ENCODE measurements at regions not wholly inside any gene's neighbourhood (a gene's known extent, or its start where the extent isn't known, plus 50 kb on each side); places are given as distances from the start of the nearest gene placed in this dataset.
"Not testable (repeated sequence)": the region's sequence is repeated elsewhere in the genome, so short reads cannot be mapped to it uniquely, and the experiment has no call there.

DNA sequence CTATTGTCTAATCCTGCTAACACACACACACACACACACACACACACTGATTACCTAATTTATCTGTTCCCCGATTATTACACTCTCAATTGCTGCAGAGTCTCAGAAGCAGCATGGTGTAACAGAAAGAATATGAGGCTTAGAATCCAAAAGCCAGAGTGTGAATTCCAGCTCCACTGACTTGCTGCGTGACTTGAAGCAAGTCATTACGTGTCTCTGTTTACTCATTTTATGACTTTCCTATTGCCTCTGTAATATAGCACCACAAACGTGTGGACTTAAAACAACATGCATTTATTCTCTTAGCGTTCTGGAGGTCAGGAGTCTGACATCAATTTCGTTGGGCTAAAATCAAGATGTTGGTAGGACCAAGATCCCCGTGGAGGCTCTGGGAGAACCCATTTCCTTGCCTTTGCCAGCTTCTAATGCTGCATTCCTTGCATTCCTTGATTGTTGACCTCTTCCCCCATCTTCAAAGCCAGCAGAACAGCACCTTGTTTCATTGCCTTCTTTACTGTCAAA is 55.9 kb upstream of the ATP5PO start:
- DNase-seq: no peak

GRCh38 chr21:33969581-33969980 is 54.0 kb upstream of the ATP5PO start:
- no peak for DNase-seq

- no peak for DNase-seq
Observed at GRCh38 chr21:33968995-33969348, 53.4 kb upstream of the ATP5PO start.

- no peak for DNase-seq
Observed at GRCh38 chr21:33968080-33968994, 52.7 kb upstream of the ATP5PO start.

GRCh38 chr21:33967086-33967571 is 51.5 kb upstream of the ATP5PO start:
- DNase-seq: no peak

DNA sequence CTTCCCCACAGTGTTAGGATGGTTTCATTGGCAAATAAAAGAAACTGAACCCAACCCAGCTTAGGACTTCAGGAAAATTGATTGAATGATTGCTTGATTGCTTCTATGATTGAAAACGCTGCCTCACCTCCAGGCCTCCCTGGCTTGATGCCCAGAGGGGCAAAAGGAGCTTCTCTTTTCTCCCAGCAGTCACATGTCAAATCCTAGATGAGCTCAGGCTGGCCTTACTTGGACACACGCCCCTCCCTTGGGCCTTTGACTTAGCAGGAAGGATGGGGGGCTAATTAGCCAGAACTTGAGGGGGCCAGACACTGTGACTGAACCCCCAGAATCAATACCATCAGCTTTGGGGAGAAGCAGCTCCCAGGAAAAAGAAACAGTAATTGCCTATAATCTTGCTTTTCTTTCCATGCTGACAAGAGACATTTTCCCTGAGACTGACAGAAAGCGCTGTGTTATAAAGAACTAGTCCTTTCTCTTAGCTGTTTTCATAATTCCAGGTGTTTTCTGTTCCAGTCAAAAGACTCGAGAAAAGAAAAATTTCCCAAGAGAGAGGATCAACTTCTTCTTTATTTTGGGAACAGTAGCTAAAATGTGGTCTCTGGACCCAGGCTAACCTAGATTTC is 50.8 kb upstream of the ATP5PO start:
- DNase-seq: no peak

DNA sequence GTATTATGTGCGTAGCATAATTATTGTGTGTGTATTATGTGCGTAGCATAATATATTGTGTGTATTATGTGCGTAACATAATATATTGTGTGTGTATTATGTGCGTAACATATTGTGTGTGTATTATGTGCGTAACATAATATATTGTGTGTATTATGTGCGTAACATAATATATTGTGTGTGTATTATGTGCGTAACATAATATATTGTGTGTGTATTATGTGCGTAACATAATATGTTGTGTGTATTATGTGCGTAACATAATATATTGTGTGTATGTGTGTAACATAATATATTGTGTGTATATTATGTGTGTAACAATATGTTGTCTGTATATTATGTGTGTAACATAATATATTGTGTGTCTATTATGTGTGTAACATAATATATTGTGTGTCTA is 50.1 kb upstream of the ATP5PO start:
- DNase-seq: not testable (repeated sequence)
